ENCODE measurements at regions not wholly inside any gene's neighbourhood (a gene's known extent, or its start where the extent isn't known, plus 50 kb on each side); places are given as distances from the start of the nearest gene placed in this dataset.

DNA sequence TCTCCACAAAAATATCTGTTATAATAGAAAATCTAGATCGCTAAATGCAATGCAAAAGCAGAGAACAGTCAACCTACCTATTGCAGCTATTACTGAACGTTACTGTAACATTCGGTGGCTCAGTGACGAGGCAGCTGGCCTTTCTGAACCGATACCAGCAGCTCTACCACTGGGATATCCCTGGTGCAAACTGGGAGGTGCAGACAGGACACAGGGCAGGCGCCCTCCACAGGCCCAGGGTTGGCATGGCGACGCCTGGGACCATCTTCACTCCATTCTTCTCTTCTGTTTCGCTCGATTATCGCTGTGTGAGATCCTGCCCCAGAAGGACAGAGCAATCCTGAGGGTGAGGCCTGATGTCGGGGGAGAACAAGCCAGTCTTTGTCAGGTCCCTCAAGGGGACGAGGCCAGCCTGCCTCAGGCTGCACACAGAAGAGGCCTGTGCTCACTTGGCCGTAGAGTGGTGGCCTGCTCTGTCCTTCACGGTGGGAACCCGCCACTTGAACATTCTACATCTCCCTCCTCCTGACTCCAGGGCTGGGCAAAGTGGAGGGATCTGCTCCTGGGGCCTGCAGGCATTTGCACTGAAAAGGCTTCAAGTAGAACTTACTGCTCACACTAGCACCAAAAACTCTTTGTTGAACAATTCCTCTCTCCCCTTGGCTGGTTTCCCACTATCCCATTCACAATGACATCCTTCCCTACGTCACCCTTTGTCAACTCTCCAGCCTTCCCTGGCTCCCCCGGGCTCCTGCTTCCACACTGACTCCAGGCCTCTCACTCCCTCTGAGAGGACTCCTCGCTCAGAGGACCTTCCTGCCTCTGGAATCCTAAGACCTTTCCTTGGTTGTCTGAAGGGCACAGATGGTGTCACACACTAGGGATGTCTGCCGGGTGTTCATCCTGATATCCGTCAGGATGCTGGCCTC lies 49.7 kb downstream of the CYRIA start:
- ATAC-seq = no peak

DNA sequence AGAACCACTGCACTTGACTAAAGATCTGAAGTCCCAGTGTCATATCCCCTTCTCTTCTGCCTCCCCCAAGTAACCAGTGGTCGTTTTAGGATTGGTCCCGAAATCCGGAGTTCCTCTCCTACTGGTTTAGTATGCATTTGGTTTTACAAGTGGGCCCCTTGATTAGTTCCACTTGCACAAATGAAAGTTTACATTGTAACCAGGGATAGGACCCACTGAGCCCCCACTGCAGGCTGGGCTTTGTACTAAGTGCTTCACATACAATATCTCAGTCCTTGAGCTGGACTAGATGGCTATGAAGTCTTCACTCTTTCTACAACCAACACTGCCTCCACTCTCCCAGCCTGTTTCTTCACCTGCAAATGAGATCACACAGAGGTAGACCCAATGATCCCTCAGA lies 50.4 kb downstream of the CYRIA start:
- ATAC-seq = no peak

More for the DNA sequence above, 49.7 kb downstream of the CYRIA start:
- TF ChIP-seq, protein P1, sequence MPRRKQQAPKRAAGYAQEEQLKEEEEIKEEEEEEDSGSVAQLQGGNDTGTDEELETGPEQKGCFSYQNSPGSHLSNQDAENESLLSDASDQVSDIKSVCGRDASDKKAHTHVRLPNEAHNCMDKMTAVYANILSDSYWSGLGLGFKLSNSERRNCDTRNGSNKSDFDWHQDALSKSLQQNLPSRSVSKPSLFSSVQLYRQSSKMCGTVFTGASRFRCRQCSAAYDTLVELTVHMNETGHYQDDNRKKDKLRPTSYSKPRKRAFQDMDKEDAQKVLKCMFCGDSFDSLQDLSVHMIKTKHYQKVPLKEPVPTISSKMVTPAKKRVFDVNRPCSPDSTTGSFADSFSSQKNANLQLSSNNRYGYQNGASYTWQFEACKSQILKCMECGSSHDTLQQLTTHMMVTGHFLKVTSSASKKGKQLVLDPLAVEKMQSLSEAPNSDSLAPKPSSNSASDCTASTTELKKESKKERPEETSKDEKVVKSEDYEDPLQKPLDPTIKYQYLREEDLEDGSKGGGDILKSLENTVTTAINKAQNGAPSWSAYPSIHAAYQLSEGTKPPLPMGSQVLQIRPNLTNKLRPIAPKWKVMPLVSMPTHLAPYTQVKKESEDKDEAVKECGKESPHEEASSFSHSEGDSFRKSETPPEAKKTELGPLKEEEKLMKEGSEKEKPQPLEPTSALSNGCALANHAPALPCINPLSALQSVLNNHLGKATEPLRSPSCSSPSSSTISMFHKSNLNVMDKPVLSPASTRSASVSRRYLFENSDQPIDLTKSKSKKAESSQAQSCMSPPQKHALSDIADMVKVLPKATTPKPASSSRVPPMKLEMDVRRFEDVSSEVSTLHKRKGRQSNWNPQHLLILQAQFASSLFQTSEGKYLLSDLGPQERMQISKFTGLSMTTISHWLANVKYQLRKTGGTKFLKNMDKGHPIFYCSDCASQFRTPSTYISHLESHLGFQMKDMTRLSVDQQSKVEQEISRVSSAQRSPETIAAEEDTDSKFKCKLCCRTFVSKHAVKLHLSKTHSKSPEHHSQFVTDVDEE (CRISPR knock-in tag; IDR thresholded peaks at IDR 0.05) = no peak
- TF ChIP-seq, protein P2, sequence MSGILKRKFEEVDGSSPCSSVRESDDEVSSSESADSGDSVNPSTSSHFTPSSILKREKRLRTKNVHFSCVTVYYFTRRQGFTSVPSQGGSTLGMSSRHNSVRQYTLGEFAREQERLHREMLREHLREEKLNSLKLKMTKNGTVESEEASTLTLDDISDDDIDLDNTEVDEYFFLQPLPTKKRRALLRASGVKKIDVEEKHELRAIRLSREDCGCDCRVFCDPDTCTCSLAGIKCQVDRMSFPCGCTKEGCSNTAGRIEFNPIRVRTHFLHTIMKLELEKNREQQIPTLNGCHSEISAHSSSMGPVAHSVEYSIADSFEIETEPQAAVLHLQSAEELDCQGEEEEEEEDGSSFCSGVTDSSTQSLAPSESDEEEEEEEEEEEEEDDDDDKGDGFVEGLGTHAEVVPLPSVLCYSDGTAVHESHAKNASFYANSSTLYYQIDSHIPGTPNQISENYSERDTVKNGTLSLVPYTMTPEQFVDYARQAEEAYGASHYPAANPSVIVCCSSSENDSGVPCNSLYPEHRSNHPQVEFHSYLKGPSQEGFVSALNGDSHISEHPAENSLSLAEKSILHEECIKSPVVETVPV (CRISPR knock-in tag; IDR thresholded peaks at IDR 0.05) = no peak
- TF ChIP-seq, protein P3, sequence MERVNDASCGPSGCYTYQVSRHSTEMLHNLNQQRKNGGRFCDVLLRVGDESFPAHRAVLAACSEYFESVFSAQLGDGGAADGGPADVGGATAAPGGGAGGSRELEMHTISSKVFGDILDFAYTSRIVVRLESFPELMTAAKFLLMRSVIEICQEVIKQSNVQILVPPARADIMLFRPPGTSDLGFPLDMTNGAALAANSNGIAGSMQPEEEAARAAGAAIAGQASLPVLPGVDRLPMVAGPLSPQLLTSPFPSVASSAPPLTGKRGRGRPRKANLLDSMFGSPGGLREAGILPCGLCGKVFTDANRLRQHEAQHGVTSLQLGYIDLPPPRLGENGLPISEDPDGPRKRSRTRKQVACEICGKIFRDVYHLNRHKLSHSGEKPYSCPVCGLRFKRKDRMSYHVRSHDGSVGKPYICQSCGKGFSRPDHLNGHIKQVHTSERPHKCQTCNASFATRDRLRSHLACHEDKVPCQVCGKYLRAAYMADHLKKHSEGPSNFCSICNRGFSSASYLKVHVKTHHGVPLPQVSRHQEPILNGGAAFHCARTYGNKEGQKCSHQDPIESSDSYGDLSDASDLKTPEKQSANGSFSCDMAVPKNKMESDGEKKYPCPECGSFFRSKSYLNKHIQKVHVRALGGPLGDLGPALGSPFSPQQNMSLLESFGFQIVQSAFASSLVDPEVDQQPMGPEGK (CRISPR knock-in tag; IDR thresholded peaks at IDR 0.05; ENCODE audit: borderline replicate concordance) = no peak

DNA sequence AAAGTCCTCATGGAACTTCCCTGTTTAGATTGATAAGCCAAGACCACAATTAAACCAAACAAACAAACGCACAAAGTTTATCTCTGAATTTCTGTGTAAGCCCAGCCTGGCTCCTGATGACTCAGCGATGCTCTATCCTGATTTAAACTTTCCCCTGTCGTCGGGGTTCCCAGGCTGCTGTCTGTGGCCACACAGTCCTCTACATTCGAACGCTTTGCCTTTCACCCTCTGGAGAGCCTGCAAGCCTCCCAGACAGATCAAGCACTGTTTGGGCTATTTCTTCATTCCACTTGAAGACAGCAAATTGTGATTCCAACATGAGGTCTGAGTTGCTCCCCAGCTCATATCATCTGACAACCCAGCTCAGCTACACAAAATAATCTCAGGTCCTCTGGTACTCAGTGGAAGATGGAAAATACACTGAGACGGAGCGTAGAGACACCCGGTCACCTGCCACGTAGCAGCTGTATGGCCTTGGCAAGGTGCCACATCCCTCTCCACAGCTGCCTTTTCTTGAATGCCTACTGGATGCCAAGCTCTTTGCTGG lies 51.2 kb downstream of the CYRIA start:
- ATAC-seq = no peak
- no peak for TF ChIP-seq ESRRG (CRISPR knock-in tag; IDR thresholded peaks at IDR 0.05)
- TF ChIP-seq, protein P1 (CRISPR knock-in tag; IDR thresholded peaks at IDR 0.05) = no peak
- no peak for TF ChIP-seq TOX (CRISPR knock-in tag; IDR thresholded peaks at IDR 0.05; ENCODE audit: borderline replicate concordance)
- TF ChIP-seq, protein P2 (CRISPR knock-in tag; IDR thresholded peaks at IDR 0.05) = no peak
- no peak for TF ChIP-seq ZNF70 (CRISPR knock-in tag; IDR thresholded peaks at IDR 0.05)
- TF ChIP-seq ZFP30 (CRISPR knock-in tag; IDR thresholded peaks at IDR 0.05) = no peak
- TF ChIP-seq, protein P4, sequence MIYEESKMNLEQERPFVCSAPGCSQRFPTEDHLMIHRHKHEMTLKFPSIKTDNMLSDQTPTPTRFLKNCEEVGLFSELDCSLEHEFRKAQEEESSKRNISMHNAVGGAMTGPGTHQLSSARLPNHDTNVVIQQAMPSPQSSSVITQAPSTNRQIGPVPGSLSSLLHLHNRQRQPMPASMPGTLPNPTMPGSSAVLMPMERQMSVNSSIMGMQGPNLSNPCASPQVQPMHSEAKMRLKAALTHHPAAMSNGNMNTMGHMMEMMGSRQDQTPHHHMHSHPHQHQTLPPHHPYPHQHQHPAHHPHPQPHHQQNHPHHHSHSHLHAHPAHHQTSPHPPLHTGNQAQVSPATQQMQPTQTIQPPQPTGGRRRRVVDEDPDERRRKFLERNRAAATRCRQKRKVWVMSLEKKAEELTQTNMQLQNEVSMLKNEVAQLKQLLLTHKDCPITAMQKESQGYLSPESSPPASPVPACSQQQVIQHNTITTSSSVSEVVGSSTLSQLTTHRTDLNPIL (CRISPR knock-in tag; IDR thresholded peaks at IDR 0.05; ENCODE audit: low read depth) = no peak
- TF ChIP-seq ARNTL (CRISPR knock-in tag; IDR thresholded peaks at IDR 0.05; ENCODE audit: borderline replicate concordance, low read depth) = no peak
- no peak for TF ChIP-seq GLIS3 (CRISPR knock-in tag; IDR thresholded peaks at IDR 0.05)
- TF ChIP-seq ISL1 (CRISPR knock-in tag; IDR thresholded peaks at IDR 0.05) = no peak

More for the DNA sequence above, 50.4 kb downstream of the CYRIA start:
- TF ChIP-seq OSR1 (CRISPR knock-in tag; IDR thresholded peaks at IDR 0.05) (no peak), TOX (CRISPR knock-in tag; IDR thresholded peaks at IDR 0.05; ENCODE audit: borderline replicate concordance) (no peak), CSDC2 (CRISPR knock-in tag; IDR thresholded peaks at IDR 0.05) (no peak), ZC3H10 (CRISPR knock-in tag; IDR thresholded peaks at IDR 0.05) (no peak), ZFP30 (CRISPR knock-in tag; IDR thresholded peaks at IDR 0.05) (no peak), ISL1 (CRISPR knock-in tag; IDR thresholded peaks at IDR 0.05) (no peak), ZNF565 (CRISPR knock-in tag; conservative IDR thresholded peaks at IDR 0.05; ENCODE audit: low read depth) (no peak), SNAI2 (CRISPR knock-in tag; IDR thresholded peaks at IDR 0.05) (no peak), GLIS3 (CRISPR knock-in tag; IDR thresholded peaks at IDR 0.05) (no peak), ZFP3 (CRISPR knock-in tag; IDR thresholded peaks at IDR 0.05) (no peak), ARNTL (CRISPR knock-in tag; IDR thresholded peaks at IDR 0.05; ENCODE audit: borderline replicate concordance, low read depth) (no peak), RARB (CRISPR knock-in tag; IDR thresholded peaks at IDR 0.05) (no peak)
- TF ChIP-seq, protein P4 (CRISPR knock-in tag; IDR thresholded peaks at IDR 0.05; ENCODE audit: low read depth) = no peak
- TF ChIP-seq, protein P1 (CRISPR knock-in tag; IDR thresholded peaks at IDR 0.05) = no peak
